Upper lobe of left lung (tissue), 6 donors: ENCODE measurements at regions not wholly inside any gene's neighbourhood (a gene's known extent, or its start where the extent isn't known, plus 50 kb on each side); places are given as distances from the start of the nearest gene placed in this dataset.

Experiments used
- ATAC-seq, 2 donors: fragments of 200-7000 bp; cut with Tn5 transposase; one replicate each; pipeline ENCODE4 v1.9.1; 2022; ENCODE audit warnings: mild to moderate bottlenecking in 2 of 2, moderate library complexity in 2 of 2; ENCODE audit not compliant: low FRiP score in 2 of 2
- DNase-seq, 2 donors: peaks; one replicate each; pipeline ENCODE4 v3.0.0-alpha.2; 2019 to 2020
- H3K27ac ChIP-seq, 4 donors: fragments of 200-600 bp; sonication (generic); one replicate each; pipeline ENCODE4 v1.5.1; 2016 to 2019
- H3K27me3 ChIP-seq, 4 donors: fragments of 200-600 bp; sonication (generic); one replicate each; pipeline ENCODE4 v1.5.1; 2017 to 2019
- H3K36me3 ChIP-seq, 4 donors: fragments of 200-600 bp; sonication (generic); one replicate each; pipeline ENCODE4 v1.5.1; 2016 to 2019
- H3K4me1 ChIP-seq, 4 donors: fragments of 200-600 bp; sonication (generic); one replicate each; pipeline ENCODE4 v1.5.1; 2018 to 2019
- H3K4me3 ChIP-seq, 4 donors: fragments of 200-600 bp; sonication (generic); one replicate each; pipeline ENCODE4 v1.5.1; 2017 to 2019; ENCODE audit warnings: mild to moderate bottlenecking in 2 of 4, moderate library complexity in 1 of 4
- H3K9me3 ChIP-seq, 4 donors: fragments of 200-600 bp; sonication (generic); one replicate each; pipeline ENCODE4 v1.5.1; 2018 to 2019
- EP300 ChIP-seq, 4 donors: sonication (generic); formaldehyde crosslinking; IDR thresholded peaks; one replicate each; pipeline ENCODE4 v1.5.1; 2017; ENCODE audit warnings: antibody characterized with exemption in 4 of 4, control low read depth in 2 of 4
- POLR2A ChIP-seq, 4 donors: fragments of 450-650 bp; IDR thresholded peaks; one replicate each; pipeline ENCODE4 v1.5.1; 2016 to 2017; ENCODE audit warnings: antibody characterized with exemption in 4 of 4, mild to moderate bottlenecking in 2 of 4
- POLR2AphosphoS5 ChIP-seq, 2 donors: sonication (generic); formaldehyde crosslinking; IDR thresholded peaks; one replicate each; pipeline ENCODE4 v1.5.1; 2017; ENCODE audit warnings: antibody characterized with exemption in 2 of 2
- WGBS, 2 donors: methylation state at CpG; one replicate each; pipeline ENCODE4 v1.1.5; 2017 to 2018; 5-methylcytosine and 5-hydroxymethylcytosine counted together
- TF ChIP-seq, protein P1 (sequence below), 6 experiments: fragments of 450-650 bp in 4 of 6; fragments of 200-600 bp in 2 of 6; sonication (generic) in 2 of 6; IDR thresholded peaks; one replicate each; pipeline ENCODE4 v1.5.1; 2016 to 2019; ENCODE audit warnings: antibody characterized with exemption in 6 of 6
- donor health status: DM: no; HTN: no; CAD: no; lungs with moderate emphysema.
- donor health status: DM: no; HTN: yes; CAD: no; lungs with severe emphysema.

DNA sequence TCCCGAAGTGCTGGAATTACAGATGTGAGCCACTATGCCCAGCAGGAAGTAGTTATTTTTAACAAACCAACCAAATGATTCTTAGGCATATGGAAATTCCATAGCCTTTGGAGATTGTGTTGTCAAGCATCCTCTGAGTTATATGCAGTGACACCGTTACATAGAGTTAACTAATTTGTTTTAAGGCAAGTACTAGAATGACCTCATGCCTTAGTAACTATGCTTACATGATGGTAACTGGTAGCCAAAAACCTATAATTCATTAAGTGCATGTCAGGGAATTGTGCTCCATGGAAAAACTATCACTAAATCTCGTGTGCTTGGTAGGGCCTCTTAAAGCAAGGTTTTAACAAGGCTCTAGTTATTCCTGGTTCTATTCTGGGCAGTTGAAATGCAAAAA lies 392.8 kb downstream of the TUSC7 start:
- no peak for DNase-seq
- Histone ChIP-seq H3K36me3 (no peaks in the 10 kb centered on the region), H3K9me3 (no peaks in the 10 kb centered on the region), H3K4me3 (no peak overlapping the region), H3K4me1 (no peaks in the 10 kb centered on the region), H3K27ac (no peak overlapping the region), H3K27me3 (no peaks in the 10 kb centered on the region)
- TF ChIP-seq EP300 (IDR thresholded peaks at IDR 0.05): no peak
- no peak for TF ChIP-seq POLR2AphosphoS5 (IDR thresholded peaks at IDR 0.05)
- TF ChIP-seq POLR2A (IDR thresholded peaks at IDR 0.05): no peak
- TF ChIP-seq, protein P1, sequence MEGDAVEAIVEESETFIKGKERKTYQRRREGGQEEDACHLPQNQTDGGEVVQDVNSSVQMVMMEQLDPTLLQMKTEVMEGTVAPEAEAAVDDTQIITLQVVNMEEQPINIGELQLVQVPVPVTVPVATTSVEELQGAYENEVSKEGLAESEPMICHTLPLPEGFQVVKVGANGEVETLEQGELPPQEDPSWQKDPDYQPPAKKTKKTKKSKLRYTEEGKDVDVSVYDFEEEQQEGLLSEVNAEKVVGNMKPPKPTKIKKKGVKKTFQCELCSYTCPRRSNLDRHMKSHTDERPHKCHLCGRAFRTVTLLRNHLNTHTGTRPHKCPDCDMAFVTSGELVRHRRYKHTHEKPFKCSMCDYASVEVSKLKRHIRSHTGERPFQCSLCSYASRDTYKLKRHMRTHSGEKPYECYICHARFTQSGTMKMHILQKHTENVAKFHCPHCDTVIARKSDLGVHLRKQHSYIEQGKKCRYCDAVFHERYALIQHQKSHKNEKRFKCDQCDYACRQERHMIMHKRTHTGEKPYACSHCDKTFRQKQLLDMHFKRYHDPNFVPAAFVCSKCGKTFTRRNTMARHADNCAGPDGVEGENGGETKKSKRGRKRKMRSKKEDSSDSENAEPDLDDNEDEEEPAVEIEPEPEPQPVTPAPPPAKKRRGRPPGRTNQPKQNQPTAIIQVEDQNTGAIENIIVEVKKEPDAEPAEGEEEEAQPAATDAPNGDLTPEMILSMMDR (IDR thresholded peaks at IDR 0.05): no peak
- no peak for ATAC-seq
- 74 to 76% methylated on average over 3 of the region's 3 CpGs for WGBS, 2 donors

DNA sequence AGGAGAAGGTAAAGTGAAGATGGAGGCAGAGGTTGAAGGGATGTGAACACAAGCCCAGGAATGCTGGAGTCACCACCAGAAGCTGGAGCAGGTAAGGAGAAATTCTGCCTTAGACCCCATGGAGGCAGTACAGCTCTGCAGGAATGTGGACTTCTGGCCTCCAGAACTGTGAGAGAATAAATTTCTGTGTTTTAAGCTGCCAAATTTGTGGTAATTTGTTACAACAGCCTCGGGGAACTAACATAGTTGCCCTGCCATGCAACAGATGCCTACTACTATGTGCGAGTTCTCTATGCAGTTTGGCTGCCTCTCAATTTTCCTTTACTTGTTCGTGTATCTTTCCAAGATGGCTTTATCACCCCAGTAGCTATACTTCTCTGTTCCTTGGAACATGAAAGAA lies 394.1 kb downstream of the TUSC7 start:
- no peak overlapping the region for H3K27ac ChIP-seq
- H3K9me3 ChIP-seq: no peaks in the 10 kb centered on the region
- no peaks in the 10 kb centered on the region for H3K4me1 ChIP-seq
- H3K27me3 ChIP-seq: no peaks in the 10 kb centered on the region
- no peak for ATAC-seq
- DNase-seq: no peak
- 65 to 80% methylated on average over 3 of the region's 3 CpGs for WGBS, 2 donors
- TF ChIP-seq POLR2AphosphoS5 (IDR thresholded peaks at IDR 0.05) (no peak), POLR2A (IDR thresholded peaks at IDR 0.05) (no peak), EP300 (IDR thresholded peaks at IDR 0.05) (no peak)
- TF ChIP-seq, protein P1 (IDR thresholded peaks at IDR 0.05): no peak
- no peaks in the 10 kb centered on the region for H3K36me3 ChIP-seq
- H3K4me3 ChIP-seq: no peak overlapping the region

DNA sequence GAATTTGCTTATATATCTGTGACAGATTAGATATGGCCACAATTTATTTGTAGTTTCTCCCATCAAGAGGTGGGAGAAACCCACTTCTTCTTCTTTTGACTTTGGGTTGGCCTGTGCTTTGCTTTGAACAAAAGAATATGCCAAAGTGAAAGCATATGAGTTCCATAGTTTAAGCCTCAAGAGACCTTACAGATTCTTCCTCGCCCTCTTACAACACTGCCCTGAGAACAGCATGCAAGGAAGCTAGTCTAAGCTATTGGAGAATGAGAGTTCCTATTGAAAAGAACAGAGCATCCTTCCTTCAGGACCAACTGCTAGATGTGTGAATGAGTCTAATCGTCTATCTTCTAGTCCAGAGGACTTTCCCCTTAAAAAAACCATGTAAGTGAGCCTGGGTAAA lies 394.8 kb downstream of the TUSC7 start:
- H3K4me3 ChIP-seq: no peak overlapping the region
- DNase-seq (no peak), ATAC-seq (no peak)
- TF ChIP-seq, protein P1 (IDR thresholded peaks at IDR 0.05): no peak
- TF ChIP-seq EP300 (IDR thresholded peaks at IDR 0.05): no peak
- TF ChIP-seq POLR2A (IDR thresholded peaks at IDR 0.05): no peak
- no peak for TF ChIP-seq POLR2AphosphoS5 (IDR thresholded peaks at IDR 0.05)
- no peaks in the 10 kb centered on the region for H3K27me3 ChIP-seq
- H3K36me3 ChIP-seq: no peaks in the 10 kb centered on the region
- no peaks in the 10 kb centered on the region for H3K4me1 ChIP-seq
- H3K9me3 ChIP-seq: no peaks in the 10 kb centered on the region
- no peak overlapping the region for H3K27ac ChIP-seq
- 60 to 65% methylated on average over 2 of the region's 2 CpGs for WGBS, 2 donors

DNA sequence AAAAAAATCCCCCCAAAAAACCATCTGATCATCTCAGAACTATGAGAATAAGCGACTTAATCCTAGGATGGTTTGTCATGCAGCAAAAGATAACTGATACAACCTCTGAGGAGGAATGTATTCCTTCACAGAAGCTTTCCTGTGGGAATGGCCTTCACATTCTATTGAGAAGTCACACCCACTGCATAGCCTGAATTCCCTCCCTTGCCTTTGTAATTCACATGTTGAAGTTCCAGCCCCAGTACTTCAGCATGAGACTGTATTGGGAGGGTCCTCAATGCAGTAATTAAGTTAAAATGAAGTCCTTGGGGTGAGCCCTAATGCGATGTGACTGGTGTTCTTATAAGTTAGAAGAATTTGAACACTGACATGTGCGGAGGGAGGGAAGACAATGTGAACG lies 395.2 kb downstream of the TUSC7 start:
- DNase-seq (no peak), ATAC-seq (no peak)
- H3K4me1 ChIP-seq: no peaks in the 10 kb centered on the region
- no peaks in the 10 kb centered on the region for H3K9me3 ChIP-seq
- H3K4me3 ChIP-seq: no peak overlapping the region
- WGBS, 2 donors: 91% methylated on average over 4 of the region's 4 CpGs
- TF ChIP-seq, protein P1 (IDR thresholded peaks at IDR 0.05): no peak
- no peak for TF ChIP-seq EP300 (IDR thresholded peaks at IDR 0.05)
- no peak for TF ChIP-seq POLR2A (IDR thresholded peaks at IDR 0.05)
- TF ChIP-seq POLR2AphosphoS5 (IDR thresholded peaks at IDR 0.05): no peak
- H3K27me3 ChIP-seq: no peaks in the 10 kb centered on the region
- no peak overlapping the region for H3K27ac ChIP-seq
- H3K36me3 ChIP-seq: no peaks in the 10 kb centered on the region

DNA sequence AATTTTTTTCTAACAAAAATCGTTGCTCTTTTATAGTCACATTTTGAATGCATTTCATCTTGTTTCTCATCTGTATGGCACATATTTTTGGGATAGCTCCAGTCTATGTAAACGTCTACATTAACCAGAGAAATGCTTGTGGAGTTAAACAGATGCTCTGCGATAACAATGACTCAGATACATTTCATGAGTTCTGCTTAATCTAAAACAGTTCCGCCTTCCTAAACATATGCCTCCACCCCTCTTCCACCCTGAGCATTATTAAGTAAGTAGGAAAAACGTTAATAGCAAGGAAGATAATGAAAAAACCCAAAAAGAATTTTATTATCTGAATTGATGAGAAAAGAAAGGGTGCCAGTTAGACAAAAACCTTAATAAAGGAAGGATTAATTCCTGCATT lies 396.1 kb downstream of the TUSC7 start:
- Histone ChIP-seq H3K9me3 (no peaks in the 10 kb centered on the region), H3K27me3 (no peaks in the 10 kb centered on the region), H3K36me3 (no peaks in the 10 kb centered on the region), H3K4me3 (no peak overlapping the region), H3K27ac (no peak overlapping the region), H3K4me1 (no peaks in the 10 kb centered on the region)
- DNase-seq: no peak
- 70 to 71% methylated on average over 5 of the region's 5 CpGs for WGBS, 2 donors
- ATAC-seq: no peak
- TF ChIP-seq POLR2AphosphoS5 (IDR thresholded peaks at IDR 0.05): no peak
